HEK293T (cell line): ENCODE measurements at regions not wholly inside any gene's neighbourhood (a gene's known extent, or its start where the extent isn't known, plus 50 kb on each side); places are given as distances from the start of the nearest gene placed in this dataset.

Experiments
- CTCF ChIA-PET: fragments of 350-600 bp; formaldehyde crosslinking; extraction: SDS; loops from one replicate; lab custom pipeline; 2021; ENCODE audit warnings: antibody characterized with exemption, inconsistent platforms; lab: Yijun Ruan, JAX
- POLR2A ChIA-PET: fragments of 350-600 bp; formaldehyde crosslinking; extraction: SDS; loops from one replicate; lab custom pipeline; 2020; ENCODE audit warnings: antibody characterized with exemption, inconsistent platforms; lab: Yijun Ruan, JAX
- DNase-seq: peaks from one replicate; pipeline ENCODE4 v3.0.0; 2012; ENCODE audit warnings: mixed read lengths; ENCODE audit errors: extremely low spot score
- ARNT ChIP-seq: fragments of 450-650 bp; IDR thresholded peaks from 2 replicates; pipeline ENCODE4 v1.6.1; 2017; ENCODE audit warnings: mild to moderate bottlenecking
- BHLHE40 ChIP-seq: fragments of 450-650 bp; IDR thresholded peaks from 2 replicates; pipeline ENCODE4 v1.6.1; 2016; ENCODE audit warnings: mild to moderate bottlenecking, moderate library complexity, borderline replicate concordance
- CTBP1 ChIP-seq: fragments of 450-650 bp; IDR thresholded peaks from 2 replicates; pipeline ENCODE4 v1.6.1; 2016; ENCODE audit warnings: borderline replicate concordance
- ELF4 ChIP-seq: fragments of 450-650 bp; IDR thresholded peaks from 2 replicates; pipeline ENCODE4 v1.6.1; 2017; ENCODE audit warnings: antibody characterized with exemption
- FOXA1 ChIP-seq: fragments of 450-650 bp; IDR thresholded peaks from 2 replicates; pipeline ENCODE4 v1.6.1; 2016; ENCODE audit warnings: mild to moderate bottlenecking
- FOXK2 ChIP-seq: fragments of 450-650 bp; IDR thresholded peaks from 2 replicates; pipeline ENCODE4 v1.6.1; 2016; ENCODE audit warnings: mild to moderate bottlenecking
- FOXM1 ChIP-seq: fragments of 450-650 bp; IDR thresholded peaks from 2 replicates; pipeline ENCODE4 v1.6.1; 2017; ENCODE audit warnings: mild to moderate bottlenecking, borderline replicate concordance
- HDGF ChIP-seq: fragments of 450-650 bp; IDR thresholded peaks from 2 replicates; pipeline ENCODE4 v1.6.1; 2017; ENCODE audit warnings: antibody characterized with exemption, borderline replicate concordance
- L3MBTL2 ChIP-seq: fragments of 450-650 bp; conservative IDR thresholded peaks from 2 replicates; pipeline ENCODE4 v1.6.1; 2016; ENCODE audit warnings: mild to moderate bottlenecking
- LEF1 ChIP-seq: fragments of 450-650 bp; IDR thresholded peaks from 2 replicates; pipeline ENCODE4 v1.6.1; 2017; ENCODE audit warnings: mild to moderate bottlenecking, borderline replicate concordance
- NFRKB ChIP-seq: fragments of 450-650 bp; IDR thresholded peaks from 2 replicates; pipeline ENCODE4 v1.6.1; 2016; ENCODE audit warnings: mild to moderate bottlenecking, moderate library complexity
- SP1 ChIP-seq: fragments of 450-650 bp; IDR thresholded peaks from 2 replicates; pipeline ENCODE4 v1.6.1; 2017
- SUZ12 ChIP-seq: fragments of 450-650 bp; IDR thresholded peaks from 2 replicates; pipeline ENCODE4 v1.6.1; 2016; ENCODE audit warnings: mild to moderate bottlenecking
- TARDBP ChIP-seq: fragments of 450-650 bp; IDR thresholded peaks from 2 replicates; pipeline ENCODE4 v1.6.1; 2016
- ZNF384 ChIP-seq: fragments of 450-650 bp; IDR thresholded peaks from 2 replicates; pipeline ENCODE4 v1.6.1; 2016
- TF ChIP-seq, protein P1 (sequence below): fragments of 450-650 bp; IDR thresholded peaks from 2 replicates; pipeline ENCODE4 v1.6.1; 2016

DNA sequence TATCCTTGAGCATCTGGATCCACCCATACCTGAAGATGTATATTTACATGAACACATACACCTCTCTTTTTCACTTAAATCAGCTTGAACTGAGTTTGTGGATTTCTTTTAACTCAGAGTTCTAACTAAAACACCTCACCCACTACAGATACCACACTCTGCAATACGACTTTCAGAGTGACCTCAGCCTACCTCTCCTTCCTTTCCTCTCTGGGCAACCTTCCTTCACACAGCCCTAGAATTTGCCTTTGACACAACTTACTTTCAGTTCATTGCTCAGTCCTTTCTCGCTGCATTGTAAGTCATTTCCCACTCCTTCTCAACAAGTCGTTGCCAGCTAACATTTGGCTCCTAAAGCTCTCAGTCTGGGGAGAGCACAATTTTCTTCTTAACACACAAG, 151.9 kb upstream of the IRX3 start:
- DNase-seq, result no peak
- CTCF ChIA-PET, result interaction anchor here (1.1 kb wide), 1 partner anchor 9 kb away, joined by 3 read pairs; no protein-coding TSS in a partner anchor
- no peak for TF ChIP-seq ZNF384
- TF ChIP-seq FOXK2, result no peak
- TF ChIP-seq ELF4, result no peak
- no peak for TF ChIP-seq CTBP1
- TF ChIP-seq TARDBP, result no peak
- TF ChIP-seq ARNT, result no peak
- TF ChIP-seq HDGF, result no peak
- TF ChIP-seq SP1, result no peak
- TF ChIP-seq NFRKB, result no peak
- TF ChIP-seq, protein P1, sequence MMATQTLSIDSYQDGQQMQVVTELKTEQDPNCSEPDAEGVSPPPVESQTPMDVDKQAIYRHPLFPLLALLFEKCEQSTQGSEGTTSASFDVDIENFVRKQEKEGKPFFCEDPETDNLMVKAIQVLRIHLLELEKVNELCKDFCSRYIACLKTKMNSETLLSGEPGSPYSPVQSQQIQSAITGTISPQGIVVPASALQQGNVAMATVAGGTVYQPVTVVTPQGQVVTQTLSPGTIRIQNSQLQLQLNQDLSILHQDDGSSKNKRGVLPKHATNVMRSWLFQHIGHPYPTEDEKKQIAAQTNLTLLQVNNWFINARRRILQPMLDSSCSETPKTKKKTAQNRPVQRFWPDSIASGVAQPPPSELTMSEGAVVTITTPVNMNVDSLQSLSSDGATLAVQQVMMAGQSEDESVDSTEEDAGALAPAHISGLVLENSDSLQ, result no peak
- TF ChIP-seq SUZ12, result no peak
- no peak for TF ChIP-seq FOXM1
- TF ChIP-seq LEF1, result no peak
- TF ChIP-seq L3MBTL2, result no peak
- TF ChIP-seq FOXA1, result no peak
- TF ChIP-seq BHLHE40, result no peak
- POLR2A ChIA-PET, result no interaction called here

DNA sequence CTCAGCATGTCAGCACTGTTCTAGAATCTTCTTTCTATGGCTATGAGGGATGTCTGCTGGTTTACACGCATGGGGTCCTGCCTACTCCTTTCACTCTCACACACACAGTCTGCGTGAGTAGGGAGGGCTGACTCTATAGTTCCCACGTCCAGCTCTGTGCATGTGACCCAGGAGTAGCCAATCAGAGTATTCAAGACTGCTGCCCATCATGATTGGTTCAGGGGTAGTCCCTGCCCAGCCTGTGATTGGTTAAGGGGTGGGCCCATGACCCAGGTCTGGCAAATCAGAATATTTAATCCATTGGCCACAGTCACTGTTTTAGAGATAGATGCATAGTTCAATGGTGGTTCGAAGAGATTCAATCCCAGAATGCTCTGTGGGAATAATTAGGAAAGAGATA, 151.3 kb upstream of the IRX3 start:
- DNase-seq, result no peak
- TF ChIP-seq TARDBP, result no peak
- TF ChIP-seq ELF4, result no peak
- no peak for TF ChIP-seq CTBP1
- TF ChIP-seq BHLHE40, result no peak
- TF ChIP-seq SP1, result no peak
- TF ChIP-seq HDGF, result no peak
- TF ChIP-seq FOXM1, result no peak
- TF ChIP-seq, protein P1, result no peak
- no peak for TF ChIP-seq L3MBTL2
- TF ChIP-seq SUZ12, result no peak
- TF ChIP-seq ZNF384, result no peak
- TF ChIP-seq LEF1, result no peak
- no peak for TF ChIP-seq FOXA1
- no peak for TF ChIP-seq NFRKB
- TF ChIP-seq ARNT, result no peak
- no peak for TF ChIP-seq FOXK2
- CTCF ChIA-PET, result no interaction called here
- POLR2A ChIA-PET, result no interaction called here

DNA sequence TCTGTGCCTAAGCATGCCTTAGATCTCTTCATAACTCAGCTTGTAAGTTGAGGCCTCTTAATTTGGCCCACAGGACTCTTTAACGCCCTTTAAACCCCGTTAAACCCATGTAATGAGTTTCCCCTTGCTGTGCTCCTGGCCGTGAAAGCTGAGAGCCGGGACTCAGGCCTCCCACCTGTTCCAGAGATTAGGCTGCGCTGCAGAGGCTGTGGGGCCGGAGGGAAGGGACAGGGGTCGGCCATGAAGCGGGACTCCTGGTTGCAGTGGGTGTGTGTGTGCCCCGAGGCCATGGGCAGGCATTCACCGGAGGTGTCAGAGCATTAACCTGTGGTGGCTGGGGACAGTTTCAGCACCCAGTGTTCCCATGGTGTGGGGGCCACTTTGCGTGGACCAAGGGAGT, 150.8 kb upstream of the IRX3 start:
- CTCF ChIA-PET, result no interaction called here
- TF ChIP-seq BHLHE40 (no peak), NFRKB (no peak), LEF1 (no peak), FOXK2 (no peak), FOXA1 (no peak)
- POLR2A ChIA-PET, result no interaction called here
- no peak for DNase-seq

DNA sequence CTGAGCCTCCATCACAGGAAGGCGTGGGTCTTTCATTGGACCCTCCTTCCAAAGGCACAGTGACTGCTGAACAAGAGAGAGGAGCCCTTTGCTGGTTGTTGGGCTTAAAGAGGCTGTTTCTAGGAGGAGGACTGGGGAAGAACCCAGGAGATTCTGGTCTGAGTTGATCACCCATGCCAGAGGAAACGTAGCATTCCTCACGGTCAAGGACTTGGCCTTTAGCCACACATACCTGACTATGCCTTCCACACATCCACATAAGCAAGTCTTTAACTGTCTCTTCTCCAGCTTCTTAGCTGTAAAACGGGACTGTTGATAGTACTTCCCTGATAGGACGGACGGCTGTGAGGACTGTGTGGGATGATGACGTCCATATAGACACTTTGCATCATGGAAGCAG, 149.8 kb upstream of the IRX3 start:
- no peak for DNase-seq
- TF ChIP-seq ELF4, result no peak
- TF ChIP-seq L3MBTL2, result no peak
- TF ChIP-seq HDGF, result no peak
- TF ChIP-seq SP1, result no peak
- TF ChIP-seq BHLHE40, result no peak
- TF ChIP-seq CTBP1, result no peak
- ChIA-PET CTCF (no interaction called here), POLR2A (no interaction called here)

DNA sequence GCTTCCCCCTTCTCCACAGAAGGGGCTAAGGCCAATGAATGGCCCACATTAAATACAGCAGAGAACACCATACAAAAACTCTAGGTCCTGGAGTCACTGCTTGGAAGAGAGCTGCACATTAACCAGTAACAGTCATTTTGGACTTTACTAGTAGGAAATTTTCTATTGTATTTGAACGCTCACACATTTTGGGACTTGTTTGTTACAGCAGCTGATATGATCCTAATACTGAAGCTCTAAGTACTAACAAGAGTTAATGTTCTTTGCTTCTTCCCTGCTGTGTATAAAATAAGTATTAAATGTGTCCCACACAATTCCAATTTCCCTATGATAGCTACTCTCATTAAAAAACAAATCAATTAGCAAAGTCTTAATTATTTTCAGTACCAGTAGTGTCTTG, 148.3 kb upstream of the IRX3 start:
- CTCF ChIA-PET, result no interaction called here
- POLR2A ChIA-PET, result no interaction called here
- no peak for DNase-seq
- TF ChIP-seq TARDBP, result no peak
- TF ChIP-seq SP1, result no peak
- no peak for TF ChIP-seq FOXA1
- no peak for TF ChIP-seq CTBP1
- no peak for TF ChIP-seq ELF4
- TF ChIP-seq ZNF384, result no peak
- no peak for TF ChIP-seq LEF1
- TF ChIP-seq NFRKB, result no peak
- TF ChIP-seq SUZ12, result no peak
- TF ChIP-seq BHLHE40, result no peak
- no peak for TF ChIP-seq ARNT
- TF ChIP-seq FOXM1, result no peak
- TF ChIP-seq HDGF, result no peak
- TF ChIP-seq, protein P1, result no peak
- TF ChIP-seq L3MBTL2, result no peak
- TF ChIP-seq FOXK2, result no peak

DNA sequence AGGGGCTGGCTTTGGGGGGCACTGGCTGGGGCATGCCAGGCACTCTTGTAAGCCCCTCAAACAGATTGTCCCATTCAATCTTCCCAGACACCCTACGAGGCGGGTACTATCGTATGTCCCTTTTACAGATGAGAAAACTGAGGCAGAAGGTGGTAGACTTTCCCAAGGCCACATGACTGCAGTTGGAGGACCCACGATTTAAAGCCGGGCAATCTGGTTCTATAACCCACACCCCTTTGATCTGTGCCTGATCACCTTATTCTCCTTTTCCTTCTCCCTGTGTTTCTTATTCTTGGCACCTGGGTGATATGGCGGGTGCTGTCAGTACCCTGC, 146.3 kb upstream of the IRX3 start:
- POLR2A ChIA-PET, result no interaction called here

More for the DNA sequence above, 146.3 kb upstream of the IRX3 start:
- DNase-seq, result no peak
- CTCF ChIA-PET, result no interaction called here
- TF ChIP-seq ARNT (no peak), FOXK2 (no peak)
- TF ChIP-seq, protein P1, result no peak
